ENCODE measurements at regions not wholly inside any gene's neighbourhood (a gene's known extent, or its start where the extent isn't known, plus 50 kb on each side); places are given as distances from the start of the nearest gene placed in this dataset.

DNA sequence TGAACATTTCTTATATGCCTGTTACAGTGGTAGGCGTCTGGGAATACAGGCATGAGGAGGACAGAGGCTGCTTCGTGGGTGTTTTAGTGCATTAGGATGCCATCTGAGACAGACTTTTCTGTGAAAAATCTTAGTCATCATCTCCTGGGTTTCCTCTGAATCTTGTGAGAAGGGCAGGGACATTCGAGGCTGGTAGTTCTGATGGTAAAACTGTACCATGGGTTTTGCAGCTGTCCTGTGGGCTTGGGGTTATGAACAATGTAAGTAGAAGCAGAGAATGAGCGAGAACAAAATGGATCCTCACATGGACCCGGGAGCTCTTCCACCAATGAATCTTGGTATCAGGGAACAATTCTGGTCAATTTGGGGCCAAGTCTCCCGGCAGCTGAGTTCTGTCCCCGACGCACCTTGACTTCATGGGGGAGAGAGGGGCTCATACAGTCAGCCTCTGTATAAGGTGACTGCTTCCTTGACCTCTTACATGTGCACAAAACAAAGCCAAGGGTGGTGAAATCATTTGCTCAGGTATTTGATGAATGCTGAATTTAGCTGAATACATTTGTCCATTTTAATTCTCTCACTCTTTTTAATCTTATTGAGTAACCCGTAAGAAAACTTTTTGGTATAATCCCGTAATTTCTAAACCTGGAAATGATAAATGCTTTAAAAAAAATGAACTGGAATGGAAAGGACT lies 63.6 kb upstream of the ERRFI1 start:
- TF ChIP-seq TEAD4 (IDR thresholded peaks at IDR 0.05) (no peak), CEBPB (IDR thresholded peaks at IDR 0.05) (no peak), USF1 (IDR thresholded peaks at IDR 0.05) (no peak), ZBTB7A (IDR thresholded peaks at IDR 0.05; ENCODE audit: low read depth) (no peak), RAD21 (IDR thresholded peaks at IDR 0.05; ENCODE audit: low read depth) (no peak), CREB1 (IDR thresholded peaks at IDR 0.05; ENCODE audit: low read depth) (no peak), EP300 (IDR thresholded peaks at IDR 0.05; ENCODE audit: borderline replicate concordance) (no peak), YY1 (IDR thresholded peaks at IDR 0.05; ENCODE audit: low read depth) (no peak), FOXM1 (IDR thresholded peaks at IDR 0.05; ENCODE audit: borderline replicate concordance, low read depth) (no peak), NFIC (IDR thresholded peaks at IDR 0.05) (no peak), TCF12 (IDR thresholded peaks at IDR 0.05; ENCODE audit: low read depth) (no peak), TAF1 (IDR thresholded peaks at IDR 0.05; ENCODE audit: low read depth) (no peak)
- TF ChIP-seq, protein P1, sequence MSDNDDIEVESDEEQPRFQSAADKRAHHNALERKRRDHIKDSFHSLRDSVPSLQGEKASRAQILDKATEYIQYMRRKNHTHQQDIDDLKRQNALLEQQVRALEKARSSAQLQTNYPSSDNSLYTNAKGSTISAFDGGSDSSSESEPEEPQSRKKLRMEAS (IDR thresholded peaks at IDR 0.05), result no peak
- TF ChIP-seq, protein P2, sequence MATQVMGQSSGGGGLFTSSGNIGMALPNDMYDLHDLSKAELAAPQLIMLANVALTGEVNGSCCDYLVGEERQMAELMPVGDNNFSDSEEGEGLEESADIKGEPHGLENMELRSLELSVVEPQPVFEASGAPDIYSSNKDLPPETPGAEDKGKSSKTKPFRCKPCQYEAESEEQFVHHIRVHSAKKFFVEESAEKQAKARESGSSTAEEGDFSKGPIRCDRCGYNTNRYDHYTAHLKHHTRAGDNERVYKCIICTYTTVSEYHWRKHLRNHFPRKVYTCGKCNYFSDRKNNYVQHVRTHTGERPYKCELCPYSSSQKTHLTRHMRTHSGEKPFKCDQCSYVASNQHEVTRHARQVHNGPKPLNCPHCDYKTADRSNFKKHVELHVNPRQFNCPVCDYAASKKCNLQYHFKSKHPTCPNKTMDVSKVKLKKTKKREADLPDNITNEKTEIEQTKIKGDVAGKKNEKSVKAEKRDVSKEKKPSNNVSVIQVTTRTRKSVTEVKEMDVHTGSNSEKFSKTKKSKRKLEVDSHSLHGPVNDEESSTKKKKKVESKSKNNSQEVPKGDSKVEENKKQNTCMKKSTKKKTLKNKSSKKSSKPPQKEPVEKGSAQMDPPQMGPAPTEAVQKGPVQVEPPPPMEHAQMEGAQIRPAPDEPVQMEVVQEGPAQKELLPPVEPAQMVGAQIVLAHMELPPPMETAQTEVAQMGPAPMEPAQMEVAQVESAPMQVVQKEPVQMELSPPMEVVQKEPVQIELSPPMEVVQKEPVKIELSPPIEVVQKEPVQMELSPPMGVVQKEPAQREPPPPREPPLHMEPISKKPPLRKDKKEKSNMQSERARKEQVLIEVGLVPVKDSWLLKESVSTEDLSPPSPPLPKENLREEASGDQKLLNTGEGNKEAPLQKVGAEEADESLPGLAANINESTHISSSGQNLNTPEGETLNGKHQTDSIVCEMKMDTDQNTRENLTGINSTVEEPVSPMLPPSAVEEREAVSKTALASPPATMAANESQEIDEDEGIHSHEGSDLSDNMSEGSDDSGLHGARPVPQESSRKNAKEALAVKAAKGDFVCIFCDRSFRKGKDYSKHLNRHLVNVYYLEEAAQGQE (IDR thresholded peaks at IDR 0.05; ENCODE audit: low read depth), result no peak

All from Ishikawa (cell line).